K562 (cell line): ENCODE measurements at regions not wholly inside any gene's neighbourhood (a gene's known extent, or its start where the extent isn't known, plus 50 kb on each side); places are given as distances from the start of the nearest gene placed in this dataset.

Experiments
- ATAC-seq: fragments of 200-7000 bp; cut with Tn5 transposase; 3 replicates; pipeline ENCODE4 v1.9.1; 2020; ENCODE audit warnings: moderate library complexity
- BruUV-seq: library from RNA; stranded (reverse); fragments of 400-500 nt; replicated peaks from 2 replicates; lab custom pipeline; 2021; lab: Mats Ljungman, UMichigan
- CTCF ChIA-PET: fragments of 300-600 bp; formaldehyde crosslinking; extraction: SDS; loops from one replicate; lab custom pipeline; 2021; ENCODE audit warnings: low intra/inter-chr PET ratio; lab: Yijun Ruan, JAX
- POLR2A ChIA-PET: fragments of 300-600, 350-650 bp; sonication (Branson Sonifier 250); formaldehyde crosslinking; extraction: SDS; loops from one replicate; lab custom pipeline; 2021; ENCODE audit warnings: antibody characterized with exemption, inconsistent platforms; lab: Yijun Ruan, JAX
- DNase-seq, 4 experiments: peaks; one replicate each; pipeline versions ENCODE4 v3.0.0 to v3.0.0-alpha.2; 2011 to 2018; ENCODE audit warnings: low spot score in 3 of 4, mixed read lengths in 3 of 4; ENCODE audit errors: extremely low read depth in 1 of 4
- FAIRE-seq: peaks from 2 replicates; lab custom pipeline; 2011; peaks lifted over from hg19 to GRCh38; lab: Jason Lieb, UNC
- H2AFZ ChIP-seq: 2 replicates; pipeline ENCODE4 v1.6.0; 2011; ENCODE audit warnings: low read depth, low read length, control low read depth, inconsistent platforms
- H3K27ac ChIP-seq: fragments of 200-600 bp; 3 replicates; pipeline ENCODE4 v1.8.0; 2011; ENCODE audit warnings: low read depth, mild to moderate bottlenecking, control low read depth, inconsistent platforms, low read length, moderate library complexity, mixed read lengths; ENCODE audit errors: extremely low read depth
- H3K27me3 ChIP-seq, 2 experiments: fragments of 300-600 bp in 1 of 2; 2 replicates in 1 of 2; 3 replicates in 1 of 2; pipeline versions ENCODE4 v1.6.0 to v1.8.0; 2011; ENCODE audit warnings: inconsistent platforms in 2 of 2, low read length in 2 of 2, mild to moderate bottlenecking in 1 of 2, mixed read lengths in 1 of 2, moderate library complexity in 1 of 2; ENCODE audit not compliant: control insufficient read depth in 2 of 2, insufficient read depth in 2 of 2
- H3K36me3 ChIP-seq: fragments of 300-600 bp; 3 replicates; pipeline ENCODE4 v1.8.0; 2011; ENCODE audit warnings: mild to moderate bottlenecking, low read length, inconsistent platforms; ENCODE audit not compliant: control insufficient read depth, insufficient read depth
- H3K4me1 ChIP-seq, 2 experiments: fragments of 200-600 bp in 1 of 2; replicated peaks in 1 of 2; 2 replicates in 1 of 2; 3 replicates in 1 of 2; pipeline versions ENCODE4 v1.5.1 to v1.8.0; 2011; ENCODE audit warnings: inconsistent platforms in 2 of 2, low read length in 2 of 2, mild to moderate bottlenecking in 1 of 2, mixed read lengths in 1 of 2, moderate library complexity in 1 of 2; ENCODE audit not compliant: control insufficient read depth in 2 of 2, insufficient read depth in 2 of 2
- H3K4me2 ChIP-seq: 2 replicates; pipeline ENCODE4 v1.6.1; 2011; ENCODE audit warnings: low read length, control low read depth, inconsistent platforms, mixed read lengths; ENCODE audit not compliant: insufficient read depth
- H3K4me3 ChIP-seq: fragments of 200-600 bp; sonication (generic), shearing (Covaris generic); 2 replicates; pipeline ENCODE4 v1.5.1; 2016; ENCODE audit warnings: control low read depth, inconsistent platforms
- H3K79me2 ChIP-seq: fragments of 200-600 bp; 3 replicates; pipeline ENCODE4 v1.8.0; 2011; ENCODE audit warnings: low read length, inconsistent platforms; ENCODE audit not compliant: control insufficient read depth, insufficient read depth
- H3K9ac ChIP-seq, 2 experiments: 2 replicates each; pipeline versions ENCODE4 v1.6.0 to v1.6.1; 2011; ENCODE audit warnings: low read depth in 2 of 2, low read length in 2 of 2, control low read depth in 1 of 2, inconsistent platforms in 1 of 2, mild to moderate bottlenecking in 1 of 2, mixed read lengths in 1 of 2; ENCODE audit not compliant: insufficient read depth in 1 of 2
- H3K9me1 ChIP-seq: one replicate; pipeline ENCODE4 v1.6.0; 2011; ENCODE audit warnings: inconsistent platforms, mild to moderate bottlenecking, low read length, moderate library complexity; ENCODE audit not compliant: control insufficient read depth, insufficient read depth
- H3K9me3 ChIP-seq: replicated peaks from 2 replicates; pipeline ENCODE4 v1.5.1; 2011; ENCODE audit warnings: low read depth, low read length, inconsistent platforms; ENCODE audit not compliant: control insufficient read depth, insufficient read depth
- H4K20me1 ChIP-seq: replicated peaks from 2 replicates; pipeline ENCODE4 v1.6.1; 2011; ENCODE audit warnings: low read length, inconsistent platforms, mixed read lengths; ENCODE audit not compliant: control insufficient read depth, insufficient read depth
- ARID3A ChIP-seq: IDR thresholded peaks from 2 replicates; pipeline ENCODE4 v1.6.1; 2012; ENCODE audit warnings: low read depth, low read length, improper control_type of control experiment, borderline replicate concordance
- ELF4 ChIP-seq: fragments of 450-650 bp; formaldehyde crosslinking; IDR thresholded peaks from 2 replicates; pipeline ENCODE4 v1.4.0; 2022; ENCODE audit warnings: missing genetic modification characterization
- SAFB ChIP-seq: fragments of 200-400 bp; formaldehyde crosslinking; IDR thresholded peaks from 2 replicates; pipeline ENCODE4 v1.6.1; 2017; ENCODE audit warnings: low read depth, low read length, borderline replicate concordance
- ZBTB43 ChIP-seq: sonication (generic); formaldehyde crosslinking; IDR thresholded peaks from 2 replicates; pipeline ENCODE4 v1.8.0; 2023; ENCODE audit warnings: mild to moderate bottlenecking, missing genetic modification reagents
- ZNF584 ChIP-seq: fragments of 200-800 bp; sonication (Bioruptor generic); IDR thresholded peaks from 2 replicates; pipeline ENCODE4 v1.6.1; 2016; ENCODE audit warnings: low read depth, mild to moderate bottlenecking, missing genetic modification characterization, missing compliant biosample characterization
- WGBS: fragments of 100-300 bp; shearing (Covaris generic); methylation state at CpG from one replicate; pipeline ENCODE4 v1.1.6; 2016; ENCODE audit warnings: low coverage, mixed read lengths; ENCODE audit not compliant: insufficient coverage; ENCODE audit errors: missing lambda C conversion rate; 5-methylcytosine and 5-hydroxymethylcytosine counted together
- in situ Hi-C: fragments of 300-500 bp; cut with MboI; formaldehyde crosslinking; loops from 4 replicates; pipeline ENCODE4 v1.15.0; 2018; ENCODE audit warnings: inconsistent platforms, mixed read lengths
- intact Hi-C: fragments of 100-400 bp; cut with micrococcal nuclease; formaldehyde crosslinking; loops from 2 replicates; pipeline ENCODE4 v1.14.2; 2022

- Histone ChIP-seq H4K20me1 (no peaks in the 10 kb centered on the region), H3K9ac (no peak overlapping the region), H3K9me3 (no peaks in the 10 kb centered on the region), H3K79me2 (no peaks in the 10 kb centered on the region), H2AFZ (no peak overlapping the region), H3K36me3 (no peaks in the 10 kb centered on the region), H3K9me1 (no peaks in the 10 kb centered on the region), H3K4me2 (no peak overlapping the region), H3K27ac (no peak overlapping the region), H3K4me3 (no peak overlapping the region), H3K4me1 (no peaks in the 10 kb centered on the region; a peak in 1 of 5 replicates), H3K27me3 (no peaks in the 10 kb centered on the region)
- ChIA-PET CTCF (no interaction called here), POLR2A (no interaction called here)
- FAIRE-seq (no peak), DNase-seq (no peak), ATAC-seq (no peak)
- in situ Hi-C loops, result no loop called here
- no TSS peak for BruUV-seq
- 51% methylated on average over 12 of the region's 12 CpGs for WGBS
- intact Hi-C loops, result no loop called here
- no peak for TF ChIP-seq ZBTB43 (CRISPR knock-in tag)
- no peak for TF ChIP-seq ARID3A
- no peak for TF ChIP-seq ELF4 (CRISPR knock-in tag)
- no peak for TF ChIP-seq SAFB
- TF ChIP-seq ZNF584 (CRISPR knock-in tag), result no peak
Measured at GRCh38 chr5:124907098-124907644, 160.7 kb upstream of the ZNF608 start.
